ENCODE measurements at regions not wholly inside any gene's neighbourhood (a gene's known extent, or its start where the extent isn't known, plus 50 kb on each side); places are given as distances from the start of the nearest gene placed in this dataset.
"Not testable (repeated sequence)": the region's sequence is repeated elsewhere in the genome, so short reads cannot be mapped to it uniquely, and the experiment has no call there.

- WGBS (ENCODE audit: insufficient coverage, insufficient read length), result no CpG with 5 or more reads among the region's 4 CpGs
- no peaks in the 10 kb centered on the region for H3K36me3 ChIP-seq (ENCODE audit: control insufficient read depth, insufficient read depth, low read length)
These were observed 156.2 kb upstream of the NETO1 start for GRCh38 chr18:73023975-73024374.

GRCh38 chr18:73009691-73010090 is 141.9 kb upstream of the NETO1 start:
- WGBS (ENCODE audit: insufficient coverage, insufficient read length), result 67% methylated on average over 3 of the region's 4 CpGs

More at GRCh38 chr18:73023975-73024374, 156.2 kb upstream of the NETO1 start:
- Histone ChIP-seq H3K4me3 (ENCODE audit: low read length) (no peak overlapping the region), H3K27me3 (ENCODE audit: control insufficient read depth, insufficient read depth, low read length) (no peaks in the 10 kb centered on the region), H3K4me1 (ENCODE audit: control insufficient read depth, insufficient read depth, low read length) (no peaks in the 10 kb centered on the region), H3K27ac (ENCODE audit: low read length) (no peak overlapping the region), H3K9me3 (ENCODE audit: control insufficient read depth, insufficient read depth, low read length) (no peaks in the 10 kb centered on the region)
- no peak for DNase-seq (ENCODE audit: low read depth, low spot score)

GRCh38 chr18:73007915-73008308 is 140.1 kb upstream of the NETO1 start:
- H3K27ac ChIP-seq (ENCODE audit: low read length), result no peak overlapping the region
- DNase-seq (ENCODE audit: low read depth, low spot score), result no peak
- no peaks in the 10 kb centered on the region for H3K4me1 ChIP-seq (ENCODE audit: control insufficient read depth, insufficient read depth, low read length)
- H3K4me3 ChIP-seq (ENCODE audit: low read length), result no peak overlapping the region
- no peaks in the 10 kb centered on the region for H3K9me3 ChIP-seq (ENCODE audit: control insufficient read depth, insufficient read depth, low read length)
- H3K27me3 ChIP-seq (ENCODE audit: control insufficient read depth, insufficient read depth, low read length), result no peaks in the 10 kb centered on the region
- H3K36me3 ChIP-seq (ENCODE audit: control insufficient read depth, insufficient read depth, low read length), result no peaks in the 10 kb centered on the region
- no CpG with 5 or more reads among the region's 4 CpGs for WGBS (ENCODE audit: insufficient coverage, insufficient read length)

More at GRCh38 chr18:73009691-73010090, 141.9 kb upstream of the NETO1 start:
- H3K4me3 ChIP-seq (ENCODE audit: low read length), result no peak overlapping the region
- H3K27me3 ChIP-seq (ENCODE audit: control insufficient read depth, insufficient read depth, low read length), result no peaks in the 10 kb centered on the region
- H3K27ac ChIP-seq (ENCODE audit: low read length), result no peak overlapping the region
- no peaks in the 10 kb centered on the region for H3K36me3 ChIP-seq (ENCODE audit: control insufficient read depth, insufficient read depth, low read length)
- no peaks in the 10 kb centered on the region for H3K9me3 ChIP-seq (ENCODE audit: control insufficient read depth, insufficient read depth, low read length)
- DNase-seq (ENCODE audit: low read depth, low spot score), result no peak
- no peaks in the 10 kb centered on the region for H3K4me1 ChIP-seq (ENCODE audit: control insufficient read depth, insufficient read depth, low read length)

GRCh38 chr18:73007195-73007914 is 139.6 kb upstream of the NETO1 start:
- no peaks in the 10 kb centered on the region for H3K27me3 ChIP-seq (ENCODE audit: control insufficient read depth, insufficient read depth, low read length)
- H3K36me3 ChIP-seq (ENCODE audit: control insufficient read depth, insufficient read depth, low read length), result no peaks in the 10 kb centered on the region
- WGBS (ENCODE audit: insufficient coverage, insufficient read length), result no CpG with 5 or more reads among the region's 6 CpGs
- H3K27ac ChIP-seq (ENCODE audit: low read length), result no peak overlapping the region
- H3K9me3 ChIP-seq (ENCODE audit: control insufficient read depth, insufficient read depth, low read length), result no peaks in the 10 kb centered on the region
- no peak overlapping the region for H3K4me3 ChIP-seq (ENCODE audit: low read length)
- no peak for DNase-seq (ENCODE audit: low read depth, low spot score)
- no peaks in the 10 kb centered on the region for H3K4me1 ChIP-seq (ENCODE audit: control insufficient read depth, insufficient read depth, low read length)

GRCh38 chr18:73006331-73006730 is 138.5 kb upstream of the NETO1 start:
- no peak for DNase-seq (ENCODE audit: low read depth, low spot score)
- no peaks in the 10 kb centered on the region for H3K27me3 ChIP-seq (ENCODE audit: control insufficient read depth, insufficient read depth, low read length)
- no peaks in the 10 kb centered on the region for H3K36me3 ChIP-seq (ENCODE audit: control insufficient read depth, insufficient read depth, low read length)
- no peak overlapping the region for H3K27ac ChIP-seq (ENCODE audit: low read length)
- H3K4me3 ChIP-seq (ENCODE audit: low read length), result no peak overlapping the region
- WGBS (ENCODE audit: insufficient coverage, insufficient read length), result no CpG with 5 or more reads among the region's 3 CpGs
- no peaks in the 10 kb centered on the region for H3K4me1 ChIP-seq (ENCODE audit: control insufficient read depth, insufficient read depth, low read length)
- H3K9me3 ChIP-seq (ENCODE audit: control insufficient read depth, insufficient read depth, low read length), result no peaks in the 10 kb centered on the region

- no peak overlapping the region for H3K27ac ChIP-seq (ENCODE audit: low read length)
- no peak for DNase-seq (ENCODE audit: low read depth, low spot score)
- no peaks in the 10 kb centered on the region for H3K36me3 ChIP-seq (ENCODE audit: control insufficient read depth, insufficient read depth, low read length)
- no peaks in the 10 kb centered on the region for H3K9me3 ChIP-seq (ENCODE audit: control insufficient read depth, insufficient read depth, low read length)
- H3K27me3 ChIP-seq (ENCODE audit: control insufficient read depth, insufficient read depth, low read length), result no peaks in the 10 kb centered on the region
- no CpG with 5 or more reads among the region's 2 CpGs for WGBS (ENCODE audit: insufficient coverage, insufficient read length)
- no peaks in the 10 kb centered on the region for H3K4me1 ChIP-seq (ENCODE audit: control insufficient read depth, insufficient read depth, low read length)
- H3K4me3 ChIP-seq (ENCODE audit: low read length), result no peak overlapping the region
These were observed 136.5 kb upstream of the NETO1 start for GRCh38 chr18:73004260-73004659.

- Histone ChIP-seq H3K4me3 (ENCODE audit: low read length) (no peak overlapping the region), H3K27ac (ENCODE audit: low read length) (no peak overlapping the region), H3K27me3 (ENCODE audit: control insufficient read depth, insufficient read depth, low read length) (no peaks in the 10 kb centered on the region), H3K9me3 (ENCODE audit: control insufficient read depth, insufficient read depth, low read length) (no peaks in the 10 kb centered on the region), H3K4me1 (ENCODE audit: control insufficient read depth, insufficient read depth, low read length) (no peaks in the 10 kb centered on the region), H3K36me3 (ENCODE audit: control insufficient read depth, insufficient read depth, low read length) (no peaks in the 10 kb centered on the region)
- DNase-seq (ENCODE audit: low read depth, low spot score), result no peak
These were observed 132.3 kb upstream of the NETO1 start for GRCh38 chr18:72999971-73000607.

- H3K9me3 ChIP-seq (ENCODE audit: control insufficient read depth, insufficient read depth, low read length), result no peaks in the 10 kb centered on the region
- WGBS (ENCODE audit: insufficient coverage, insufficient read length), result no CpG with 5 or more reads among the region's 6 CpGs
- no peaks in the 10 kb centered on the region for H3K27me3 ChIP-seq (ENCODE audit: control insufficient read depth, insufficient read depth, low read length)
- no peak overlapping the region for H3K27ac ChIP-seq (ENCODE audit: low read length)
- H3K4me3 ChIP-seq (ENCODE audit: low read length), result no peak overlapping the region
- no peaks in the 10 kb centered on the region for H3K4me1 ChIP-seq (ENCODE audit: control insufficient read depth, insufficient read depth, low read length)
- H3K36me3 ChIP-seq (ENCODE audit: control insufficient read depth, insufficient read depth, low read length), result no peaks in the 10 kb centered on the region
- no peak for DNase-seq (ENCODE audit: low read depth, low spot score)
These were observed 127.8 kb upstream of the NETO1 start for GRCh38 chr18:72995558-72995957.

GRCh38 chr18:72993250-72993649 is 125.5 kb upstream of the NETO1 start:
- H3K27me3 ChIP-seq (ENCODE audit: control insufficient read depth, insufficient read depth, low read length), result no peaks in the 10 kb centered on the region
- no peaks in the 10 kb centered on the region for H3K36me3 ChIP-seq (ENCODE audit: control insufficient read depth, insufficient read depth, low read length)
- no peaks in the 10 kb centered on the region for H3K4me1 ChIP-seq (ENCODE audit: control insufficient read depth, insufficient read depth, low read length)
- no peak overlapping the region for H3K27ac ChIP-seq (ENCODE audit: low read length)
- no peak for DNase-seq (ENCODE audit: low read depth, low spot score)
- WGBS (ENCODE audit: insufficient coverage, insufficient read length), result no CpG with 5 or more reads among the region's 3 CpGs
- H3K9me3 ChIP-seq (ENCODE audit: control insufficient read depth, insufficient read depth, low read length), result no peaks in the 10 kb centered on the region
- no peak overlapping the region for H3K4me3 ChIP-seq (ENCODE audit: low read length)

- no peak for DNase-seq (ENCODE audit: low read depth, low spot score)
- Histone ChIP-seq H3K36me3 (ENCODE audit: control insufficient read depth, insufficient read depth, low read length) (no peaks in the 10 kb centered on the region), H3K27ac (ENCODE audit: low read length) (no peak overlapping the region), H3K4me3 (ENCODE audit: low read length) (no peak overlapping the region), H3K27me3 (ENCODE audit: control insufficient read depth, insufficient read depth, low read length) (no peaks in the 10 kb centered on the region), H3K9me3 (ENCODE audit: control insufficient read depth, insufficient read depth, low read length) (no peaks in the 10 kb centered on the region), H3K4me1 (ENCODE audit: control insufficient read depth, insufficient read depth, low read length) (no peaks in the 10 kb centered on the region)
- WGBS (ENCODE audit: insufficient coverage, insufficient read length), result no CpG with 5 or more reads among the region's 1 CpG
These were observed 123.6 kb upstream of the NETO1 start for GRCh38 chr18:72991379-72991778.

- no CpG with 5 or more reads among the region's 9 CpGs for WGBS (ENCODE audit: insufficient coverage, insufficient read length)
- not testable (repeated sequence) for DNase-seq (ENCODE audit: low read depth, low spot score); H3K9me3 ChIP-seq (ENCODE audit: control insufficient read depth, insufficient read depth, low read length); H3K27me3 ChIP-seq (ENCODE audit: control insufficient read depth, insufficient read depth, low read length); H3K36me3 ChIP-seq (ENCODE audit: control insufficient read depth, insufficient read depth, low read length); H3K27ac ChIP-seq (ENCODE audit: low read length); H3K4me1 ChIP-seq (ENCODE audit: control insufficient read depth, insufficient read depth, low read length); H3K4me3 ChIP-seq (ENCODE audit: low read length)
These were observed 119.8 kb upstream of the NETO1 start for GRCh38 chr18:72987570-72987969.

Data from iPS DF 6.9 (cell line).